DMS 273 (cell line): ENCODE measurements at regions not wholly inside any gene's neighbourhood (a gene's known extent, or its start where the extent isn't known, plus 50 kb on each side); places are given as distances from the start of the nearest gene placed in this dataset.

Experiments used
- DNase-seq: peaks from one replicate; lab custom pipeline; 2025; ENCODE audit not compliant: unreplicated experiment; lab: John Stamatoyannopoulos, UW

- DNase-seq: no peak
These were observed 86.1 kb downstream of the ADRA2C start for GRCh38 chr4:3852309-3852708.

- DNase-seq: no peak
These were observed 86.5 kb downstream of the ADRA2C start for GRCh38 chr4:3852711-3853110.

DNA sequence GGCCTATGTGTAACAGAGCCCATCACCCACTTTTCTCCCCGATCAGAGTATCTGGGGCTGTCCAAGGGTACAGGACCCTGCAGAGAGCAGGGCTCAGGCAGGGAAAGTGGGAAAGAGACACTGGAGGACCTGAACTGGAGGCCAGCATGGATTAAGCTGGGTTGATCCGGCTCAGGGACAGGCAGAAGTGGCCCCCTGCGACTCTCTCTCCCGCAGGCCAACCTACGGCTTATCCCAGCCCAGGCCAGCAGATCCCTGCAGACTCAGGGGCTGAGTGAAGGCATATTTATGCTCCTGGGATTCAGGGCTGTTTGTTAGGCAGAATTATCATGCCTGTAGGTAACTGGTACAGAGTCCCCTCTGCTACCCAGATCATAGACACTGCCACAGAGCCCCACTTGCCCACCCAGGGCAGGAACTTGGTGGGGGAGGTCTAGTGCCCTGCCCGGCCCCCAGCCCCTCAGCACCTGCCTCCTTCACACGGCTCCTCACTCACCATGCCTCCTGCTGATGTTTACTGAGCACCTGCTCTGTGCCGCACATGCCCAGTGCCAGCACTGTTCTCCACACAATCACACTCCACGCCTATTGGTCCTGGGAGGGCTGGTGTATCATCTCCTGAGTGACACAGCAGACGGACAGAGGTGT lies 87.3 kb downstream of the ADRA2C start:
- no peak for DNase-seq

GRCh38 chr4:3854661-3855060 lies 88.5 kb downstream of the ADRA2C start:
- DNase-seq: no peak

DNA sequence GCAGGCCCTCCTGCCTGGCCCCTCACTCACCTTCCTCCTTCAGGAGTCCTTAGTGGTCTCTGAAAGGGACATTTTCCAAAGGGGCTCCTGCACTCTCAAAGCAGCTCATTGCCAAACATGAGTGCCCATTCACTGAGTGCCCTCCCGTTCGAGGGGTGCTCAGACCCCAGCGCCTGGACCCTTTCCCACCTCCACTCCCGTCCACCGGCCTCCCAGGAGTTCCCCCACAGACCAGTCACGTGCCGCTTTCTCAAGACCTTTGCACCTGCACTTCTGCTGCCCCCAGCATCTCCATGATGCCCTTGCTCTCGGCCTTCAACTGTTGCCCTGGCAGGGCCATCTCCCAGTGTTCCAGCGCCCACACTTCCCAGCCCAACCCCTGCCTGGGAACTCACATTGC lies 89.5 kb downstream of the ADRA2C start:
- DNase-seq: no peak

DNA sequence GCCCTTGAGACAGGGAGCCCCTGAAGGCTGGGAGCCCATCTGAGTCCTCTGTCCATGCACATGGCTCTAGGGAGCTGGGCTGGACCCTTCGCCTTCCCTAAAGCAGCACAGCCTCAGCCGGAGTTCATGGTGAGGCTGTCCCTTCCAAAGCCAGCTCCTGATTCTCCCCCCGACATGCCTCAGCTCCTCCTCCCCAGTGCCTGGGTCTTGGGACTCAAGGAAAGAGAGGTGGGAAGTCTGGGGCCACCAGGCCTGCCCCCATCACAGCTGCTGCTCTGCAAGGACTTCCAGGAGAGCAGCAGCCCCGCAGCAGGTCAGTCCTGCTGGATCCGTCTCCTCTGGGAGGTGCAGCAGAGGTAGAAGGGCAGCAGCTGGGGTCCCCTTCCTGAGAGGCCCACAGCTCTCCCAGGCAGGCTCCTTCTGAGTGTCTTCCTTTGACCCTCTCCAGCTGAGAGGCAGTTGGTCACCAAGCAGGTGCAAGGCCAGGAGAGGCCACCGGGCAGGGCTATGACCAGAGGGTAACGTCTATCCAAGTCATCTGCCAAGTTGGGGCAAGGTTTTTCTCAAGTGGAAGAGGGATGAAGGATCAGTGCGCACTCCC lies 90.5 kb downstream of the ADRA2C start:
- DNase-seq: no peak

DNA sequence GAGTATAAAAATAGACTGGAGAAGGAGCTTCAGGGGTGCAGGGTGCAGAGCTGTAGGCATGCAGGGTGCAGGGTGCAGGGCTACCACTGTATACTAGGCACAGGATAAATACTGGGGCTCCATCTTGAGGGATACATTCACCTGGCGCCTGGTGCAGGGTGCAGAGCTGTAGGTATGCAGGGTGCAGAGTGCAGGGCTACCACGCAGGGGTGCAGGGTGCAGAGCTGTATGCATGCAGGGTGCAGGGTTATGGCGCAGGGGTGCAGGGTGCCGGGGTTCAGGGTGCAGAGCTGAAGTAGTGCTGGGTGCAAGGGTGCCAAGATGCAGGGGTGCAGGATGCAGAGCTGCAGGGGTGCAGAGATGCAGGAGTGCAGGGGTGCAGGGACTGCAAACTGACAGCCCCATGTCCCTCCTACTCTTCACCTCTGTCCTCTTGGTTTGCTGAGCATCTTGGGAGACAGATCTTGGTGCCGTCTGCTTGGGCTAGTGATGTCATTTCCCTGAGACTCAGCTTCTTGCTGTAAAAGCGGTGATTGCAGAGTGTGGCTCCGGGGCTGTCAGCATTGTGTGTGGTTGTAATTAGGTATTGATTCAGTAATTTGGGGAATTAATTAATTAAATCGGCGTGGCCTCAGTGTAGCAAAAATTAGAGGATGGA lies 91.2 kb downstream of the ADRA2C start:
- no peak for DNase-seq

DNA sequence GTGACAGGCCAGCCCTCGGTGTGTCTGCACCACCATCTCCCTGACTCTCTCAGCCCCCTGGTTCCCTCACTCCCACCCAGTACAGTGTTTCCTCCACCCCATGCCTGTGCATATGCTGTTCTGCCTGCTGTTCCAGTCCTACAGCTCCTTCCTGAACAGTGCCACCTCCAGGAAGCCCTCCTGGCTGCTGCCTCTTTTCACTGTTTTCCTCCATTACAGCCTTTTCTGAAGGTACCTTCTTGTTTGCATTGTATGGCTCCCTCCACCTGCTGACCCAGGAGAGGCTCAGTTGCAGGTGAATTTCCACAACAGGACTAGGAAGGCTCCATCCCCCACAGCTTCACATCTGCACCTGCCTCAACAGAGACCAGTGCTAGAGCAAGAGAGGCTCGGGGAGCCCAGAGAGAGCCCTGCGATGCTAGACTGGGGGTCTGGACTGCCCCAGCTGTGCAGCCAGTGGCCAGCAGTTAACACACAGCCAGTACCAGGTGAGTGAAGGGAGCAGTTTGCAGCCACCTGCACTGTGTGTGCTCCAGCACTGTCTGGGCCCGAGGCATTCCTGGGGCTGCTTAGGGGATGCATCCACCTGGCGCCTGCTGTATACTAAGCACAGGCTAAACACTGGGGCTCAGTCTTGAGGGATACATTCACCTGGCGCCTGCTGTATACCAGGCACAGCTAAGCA lies 92.0 kb downstream of the ADRA2C start:
- no peak for DNase-seq

DNA sequence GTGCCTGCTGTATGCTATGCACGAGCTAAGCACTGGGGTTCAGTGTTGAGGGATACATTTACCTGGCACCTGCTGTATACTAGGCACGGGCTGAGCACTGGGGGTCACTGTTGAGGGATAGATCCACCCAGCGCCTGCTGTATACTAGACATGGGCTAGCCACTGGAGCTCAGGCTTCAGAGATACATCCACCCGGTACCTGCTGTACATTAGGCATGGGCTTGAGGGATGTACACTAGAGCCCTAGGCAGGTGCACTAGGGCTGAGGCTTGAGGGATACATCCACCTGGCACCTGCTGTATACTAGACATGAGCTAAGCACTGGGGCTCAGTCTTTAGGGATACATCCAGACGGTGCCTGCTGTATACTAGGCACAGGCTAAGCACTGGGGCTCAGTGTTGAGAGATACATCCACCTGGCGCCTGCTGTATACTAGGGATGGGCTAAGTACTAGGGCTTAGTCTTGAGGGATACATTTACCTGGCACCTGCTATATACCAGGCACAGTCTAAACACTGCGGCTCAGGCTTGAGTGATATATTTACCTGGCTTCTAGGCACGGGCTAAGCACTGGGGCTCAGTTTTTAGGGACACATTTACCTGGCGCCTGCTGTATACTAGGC lies 92.7 kb downstream of the ADRA2C start:
- no peak for DNase-seq

DNA sequence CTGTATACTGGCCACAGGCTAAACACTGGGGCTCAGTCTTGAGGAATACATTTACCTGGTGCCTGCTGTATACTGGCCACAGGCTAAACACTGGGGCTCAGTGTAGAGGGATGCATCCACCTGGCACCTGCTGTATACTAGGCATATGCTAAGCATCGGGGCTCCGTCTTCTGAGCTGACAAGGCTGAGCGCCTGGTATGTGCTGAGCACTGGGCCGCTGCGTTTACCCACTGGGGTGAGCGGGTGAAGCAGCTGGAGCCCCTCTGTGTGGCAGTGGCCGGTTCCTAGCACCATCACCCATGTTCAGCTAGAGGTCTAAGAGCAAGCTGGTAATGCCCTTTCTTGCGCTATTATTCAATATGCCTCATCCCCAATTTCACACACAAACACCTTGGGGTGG lies 93.4 kb downstream of the ADRA2C start:
- no peak for DNase-seq

DNA sequence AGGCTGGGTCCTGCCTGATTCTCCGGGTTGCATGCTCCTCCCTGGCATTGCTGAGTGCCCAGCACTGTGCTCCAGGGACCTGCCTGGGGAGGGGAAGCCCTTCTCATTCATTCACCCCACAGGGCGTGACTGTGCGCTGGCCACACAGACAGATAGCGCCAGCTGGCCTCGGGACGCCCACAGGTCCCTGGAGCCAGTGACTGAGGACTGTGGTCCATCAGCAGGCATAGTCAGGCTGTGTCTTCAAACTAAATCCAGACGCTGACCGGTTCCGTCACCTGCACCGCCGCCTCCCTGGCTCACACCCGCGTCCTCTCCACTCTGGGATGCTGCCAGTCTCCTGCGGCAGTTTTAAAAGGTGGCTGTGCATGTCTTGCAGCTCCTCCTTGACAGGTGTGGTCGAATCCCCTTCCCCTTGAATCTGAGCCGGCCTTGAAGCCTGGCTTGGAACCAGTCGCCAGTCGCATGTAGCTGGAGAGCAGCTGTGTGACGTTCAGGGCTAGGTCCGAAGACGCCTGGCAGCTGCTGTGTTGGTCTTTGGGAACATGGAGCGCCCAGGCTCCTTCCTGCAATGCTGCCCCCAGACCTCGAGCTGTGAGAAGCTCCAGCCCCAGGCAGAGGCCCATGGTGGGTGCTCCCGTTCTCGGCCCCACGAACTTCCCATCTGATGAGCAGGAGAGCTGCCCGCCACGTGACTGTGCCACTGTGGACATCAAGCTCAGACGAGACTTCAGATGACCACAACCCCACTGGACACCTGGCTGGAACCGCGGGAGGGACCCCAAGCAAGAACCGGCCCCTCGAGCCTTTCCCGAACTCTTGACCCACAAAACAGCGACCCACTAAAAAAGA lies 94.1 kb downstream of the ADRA2C start:
- DNase-seq: no peak

GRCh38 chr4:3860913-3861636 lies 94.9 kb downstream of the ADRA2C start:
- DNase-seq: no peak

DNA sequence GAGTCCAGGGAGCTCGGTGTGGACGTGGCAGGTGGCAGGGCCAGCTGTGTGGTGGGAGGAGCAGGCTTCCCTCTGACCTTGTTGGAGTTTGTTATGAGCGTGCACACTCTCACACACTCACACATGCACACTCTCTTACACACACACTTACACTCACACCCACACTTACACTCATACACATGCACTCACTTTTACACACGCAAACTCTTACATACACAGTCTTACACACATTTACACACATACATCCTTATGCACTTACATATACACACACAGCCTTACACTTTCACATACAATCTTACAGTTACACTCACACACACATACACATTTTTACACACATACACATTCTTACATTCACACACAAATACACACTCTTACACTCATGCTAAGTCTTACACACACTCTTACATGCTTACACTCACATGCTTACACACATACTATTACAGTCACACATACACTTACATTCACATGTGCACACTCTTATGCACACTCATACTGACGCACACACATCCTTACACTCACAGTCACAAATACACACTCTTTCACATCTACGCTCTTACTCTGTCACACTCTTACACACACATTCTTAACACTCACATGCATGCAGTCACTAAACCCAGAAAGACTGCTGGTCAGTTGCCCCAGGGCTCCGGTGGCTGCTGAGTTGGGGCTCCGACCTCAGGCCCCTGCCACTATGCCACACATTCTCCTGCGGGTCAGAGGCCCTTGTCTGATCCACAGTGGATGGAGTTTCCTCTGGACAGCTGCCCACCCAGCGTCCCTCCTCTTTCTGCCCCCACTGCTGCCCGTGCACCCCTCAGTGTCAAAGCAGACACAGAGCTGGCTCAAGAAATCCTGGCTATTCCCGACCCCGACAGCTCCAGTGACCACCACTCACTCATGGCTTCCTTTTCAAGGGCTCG lies 95.8 kb downstream of the ADRA2C start:
- DNase-seq: no peak

GRCh38 chr4:3862640-3863420 lies 96.6 kb downstream of the ADRA2C start:
- DNase-seq: no peak

- DNase-seq: no peak
These were observed 97.9 kb downstream of the ADRA2C start for GRCh38 chr4:3863841-3864741.

- DNase-seq: no peak
These were observed 98.8 kb downstream of the ADRA2C start for GRCh38 chr4:3864742-3865721.
